ENCODE measurements at regions not wholly inside any gene's neighbourhood (a gene's known extent, or its start where the extent isn't known, plus 50 kb on each side); places are given as distances from the start of the nearest gene placed in this dataset.

DNA sequence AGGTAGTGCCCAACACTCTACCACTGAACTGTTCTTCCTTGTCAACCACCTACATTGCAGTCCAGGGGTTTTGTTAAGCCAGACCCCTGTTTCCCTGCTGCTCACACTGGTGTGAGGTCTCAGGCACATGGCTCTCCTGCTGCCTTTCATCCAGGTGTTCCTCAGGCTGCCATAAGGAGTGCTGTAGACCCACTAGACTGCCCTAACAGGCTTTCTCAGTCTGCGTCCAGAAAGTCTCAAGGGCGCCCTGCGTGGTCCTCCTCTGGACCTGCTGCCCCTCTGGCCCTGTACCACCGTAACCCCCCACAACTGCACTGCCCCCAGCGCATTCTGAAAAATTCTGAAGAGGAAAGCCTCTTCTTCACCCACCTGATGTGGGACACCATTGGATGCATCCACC lies 225.7 kb upstream of the ANKRD30A start:
- H3K36me3 ChIP-seq: no peaks in the 10 kb centered on the region
- no peak for DNase-seq
- H3K27ac ChIP-seq: no peak overlapping the region
- no peak overlapping the region for H3K4me3 ChIP-seq
- H3K9me3 ChIP-seq: no peaks in the 10 kb centered on the region
- intact Hi-C loops (cut with DNase I): loop anchor here (5.0 kb wide), 1 partner anchor 363 kb away; no protein-coding TSS in a partner anchor
- H3K27me3 ChIP-seq: no peaks in the 10 kb centered on the region
- TF ChIP-seq POLR2AphosphoS5 (IDR thresholded peaks at IDR 0.05): no peak
- TF ChIP-seq EP300 (IDR thresholded peaks at IDR 0.05): no peak
- TF ChIP-seq POLR2A (IDR thresholded peaks at IDR 0.05): no peak
- TF ChIP-seq CTCF (IDR thresholded peaks at IDR 0.05): no peak
- no peaks in the 10 kb centered on the region for H3K4me1 ChIP-seq
- WGBS, 2 donors: 86 to 90% methylated on average over 5 of the region's 5 CpGs

GRCh38 chr10:36888925-36889573 lies 236.3 kb upstream of the ANKRD30A start:
- intact Hi-C loops (cut with DNase I): no loop called here
- no peaks in the 10 kb centered on the region for H3K27me3 ChIP-seq
- no peaks in the 10 kb centered on the region for H3K36me3 ChIP-seq
- H3K9me3 ChIP-seq: no peaks in the 10 kb centered on the region
- DNase-seq: no peak
- TF ChIP-seq CTCF (IDR thresholded peaks at IDR 0.05) (no peak), POLR2AphosphoS5 (IDR thresholded peaks at IDR 0.05) (no peak)
- H3K4me1 ChIP-seq: no peaks in the 10 kb centered on the region
- no peak overlapping the region for H3K27ac ChIP-seq
- no peak overlapping the region for H3K4me3 ChIP-seq
- 18 to 39% methylated on average over 6 of the region's 6 CpGs for WGBS, 2 donors

GRCh38 chr10:36886303-36886891 lies 239.0 kb upstream of the ANKRD30A start:
- Histone ChIP-seq H3K36me3 (no peaks in the 10 kb centered on the region), H3K9me3 (no peaks in the 10 kb centered on the region), H3K27ac (no peak overlapping the region), H3K4me3 (no peak overlapping the region), H3K27me3 (no peaks in the 10 kb centered on the region), H3K4me1 (no peaks in the 10 kb centered on the region)
- DNase-seq: no peak
- WGBS, 2 donors: 80 to 83% methylated on average over 8 of the region's 8 CpGs
- TF ChIP-seq POLR2AphosphoS5 (IDR thresholded peaks at IDR 0.05) (no peak), CTCF (IDR thresholded peaks at IDR 0.05) (no peak), POLR2A (IDR thresholded peaks at IDR 0.05) (no peak), EP300 (IDR thresholded peaks at IDR 0.05) (no peak)
- intact Hi-C loops (cut with DNase I): no loop called here

- Histone ChIP-seq H3K36me3 (no peaks in the 10 kb centered on the region), H3K27ac (no peak overlapping the region), H3K27me3 (no peaks in the 10 kb centered on the region), H3K4me1 (no peaks in the 10 kb centered on the region), H3K9me3 (no peaks in the 10 kb centered on the region), H3K4me3 (no peak overlapping the region)
- TF ChIP-seq EP300 (IDR thresholded peaks at IDR 0.05) (no peak), POLR2A (IDR thresholded peaks at IDR 0.05) (no peak), CTCF (IDR thresholded peaks at IDR 0.05) (no peak), POLR2AphosphoS5 (IDR thresholded peaks at IDR 0.05) (no peak)
- 85 to 89% methylated on average over 5 of the region's 5 CpGs for WGBS, 2 donors
- intact Hi-C loops (cut with DNase I): no loop called here
- DNase-seq: no peak
Measured at GRCh38 chr10:36885746-36886145, 239.7 kb upstream of the ANKRD30A start.

DNA sequence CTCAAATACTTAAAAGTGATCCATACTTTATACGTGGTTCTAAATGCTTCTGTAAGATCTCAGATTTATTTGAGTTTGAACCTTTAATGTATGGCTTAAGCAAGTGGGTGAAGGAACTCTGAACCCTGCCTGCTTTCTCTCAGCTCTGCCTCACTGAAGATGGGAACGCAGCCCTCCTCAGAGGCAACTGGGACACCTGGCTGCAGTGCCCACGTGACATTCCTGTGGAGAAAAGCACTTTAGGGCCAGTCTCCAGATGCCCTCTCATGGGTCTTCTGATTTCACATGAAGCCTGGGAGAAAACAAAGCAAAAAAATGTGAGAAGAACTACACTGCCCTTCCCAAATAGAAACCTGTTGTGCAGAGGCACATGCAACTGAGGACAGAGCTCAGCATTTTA lies 242.6 kb upstream of the ANKRD30A start:
- TF ChIP-seq POLR2A (IDR thresholded peaks at IDR 0.05): no peak
- no peak for TF ChIP-seq EP300 (IDR thresholded peaks at IDR 0.05)
- no peak for TF ChIP-seq CTCF (IDR thresholded peaks at IDR 0.05)
- TF ChIP-seq POLR2AphosphoS5 (IDR thresholded peaks at IDR 0.05): no peak
- Histone ChIP-seq H3K9me3 (no peaks in the 10 kb centered on the region), H3K36me3 (no peaks in the 10 kb centered on the region), H3K27me3 (no peaks in the 10 kb centered on the region), H3K4me3 (no peak overlapping the region), H3K27ac (no peak overlapping the region), H3K4me1 (no peaks in the 10 kb centered on the region)
- 68 to 77% methylated on average over 3 of the region's 3 CpGs for WGBS, 2 donors
- no peak for DNase-seq
- intact Hi-C loops (cut with DNase I): no loop called here
